ENCODE measurements at regions not wholly inside any gene's neighbourhood (a gene's known extent, or its start where the extent isn't known, plus 50 kb on each side); places are given as distances from the start of the nearest gene placed in this dataset.
A peak's percentile ranks its signal among the peaks of the same experiment; 100 is the strongest.

DNA sequence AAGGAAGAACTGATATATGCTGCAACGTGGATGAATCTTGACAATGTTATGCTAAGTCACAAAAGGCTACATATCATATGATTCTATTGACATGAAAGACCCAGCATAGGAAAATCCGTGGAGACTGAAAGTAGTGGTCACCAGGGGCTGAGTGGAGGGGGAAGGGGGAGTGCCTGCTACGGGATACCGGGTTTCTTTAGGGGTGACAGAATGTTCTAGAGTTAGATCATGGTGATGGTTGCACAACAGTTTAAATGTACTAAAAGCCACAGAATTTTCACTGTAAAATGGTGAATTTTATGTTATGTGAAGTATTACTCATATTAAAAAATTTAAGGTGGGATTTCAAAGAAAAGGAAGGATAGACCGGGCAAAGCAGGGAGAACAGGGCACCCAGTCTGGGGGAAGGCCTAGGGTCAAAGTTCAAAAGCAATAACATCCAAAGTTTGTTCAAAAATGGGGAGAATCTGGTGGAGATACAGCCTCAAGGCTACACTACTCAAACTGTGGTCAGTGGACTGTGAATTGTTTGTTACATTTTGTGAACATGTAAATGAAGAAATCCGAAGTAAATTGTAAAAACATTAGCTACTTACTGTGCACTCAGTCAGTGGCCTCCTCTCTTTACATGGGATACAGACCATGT is 74.2 kb upstream of the FNDC3B start:
- H3K4me3 ChIP-seq (ENCODE audit: low read depth, low read length): no peak overlapping the region
- no peak for TF ChIP-seq CTCF (IDR thresholded peaks at IDR 0.05; ENCODE audit: low read depth, low read length)
- in situ Hi-C loops (cut with HindIII; ENCODE audit: low sequenced_read_pairs): no loop called here
- no peak for DNase-seq (ENCODE audit: low read depth, low spot score)

GRCh38 chr3:171966533-171967136 is 72.7 kb upstream of the FNDC3B start:
- no peak overlapping the region for H3K4me3 ChIP-seq (ENCODE audit: low read depth, low read length)
- no peak for DNase-seq (ENCODE audit: low read depth, low spot score)
- in situ Hi-C loops (cut with HindIII; ENCODE audit: low sequenced_read_pairs): no loop called here
- TF ChIP-seq CTCF (IDR thresholded peaks at IDR 0.05; ENCODE audit: low read depth, low read length): no peak

- no peak for TF ChIP-seq CTCF (IDR thresholded peaks at IDR 0.05; ENCODE audit: low read depth, low read length)
- DNase-seq (ENCODE audit: low read depth, low spot score): peak; percentile 80
- H3K4me3 ChIP-seq (ENCODE audit: low read depth, low read length): no peak overlapping the region
- in situ Hi-C loops (cut with HindIII; ENCODE audit: low sequenced_read_pairs): no loop called here
Observed at GRCh38 chr3:171967137-171967783, 72.1 kb upstream of the FNDC3B start.

GRCh38 chr3:171967932-171968678 is 71.3 kb upstream of the FNDC3B start:
- no peak overlapping the region for H3K4me3 ChIP-seq (ENCODE audit: low read depth, low read length)
- peak; percentile 84 for DNase-seq (ENCODE audit: low read depth, low spot score)
- in situ Hi-C loops (cut with HindIII; ENCODE audit: low sequenced_read_pairs): no loop called here
- no peak for TF ChIP-seq CTCF (IDR thresholded peaks at IDR 0.05; ENCODE audit: low read depth, low read length)

DNA sequence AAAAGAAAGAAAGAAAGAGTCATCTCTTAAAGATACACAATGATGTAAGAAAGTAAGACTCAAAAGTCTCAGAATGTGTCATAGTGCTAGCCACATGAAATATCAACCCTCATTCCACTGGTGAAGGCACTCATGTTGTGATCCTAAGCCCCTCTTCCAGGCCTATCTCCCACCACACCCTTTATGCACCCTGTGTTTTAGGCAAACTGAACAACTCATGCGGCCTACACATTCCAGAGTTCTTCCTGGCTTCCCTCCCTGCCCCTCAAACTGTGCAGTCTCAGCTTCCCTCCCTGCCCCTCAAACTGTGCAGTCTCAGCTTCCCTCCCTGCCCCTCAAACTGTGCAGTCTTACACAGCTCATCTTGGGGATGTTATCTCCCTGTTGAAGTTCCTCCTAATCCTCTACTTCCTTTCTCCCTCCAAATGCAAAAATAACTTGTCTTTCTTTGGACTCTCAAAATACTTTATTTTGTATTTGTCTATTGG is 69.0 kb upstream of the FNDC3B start:
- TF ChIP-seq CTCF (IDR thresholded peaks at IDR 0.05; ENCODE audit: low read depth, low read length): no peak
- DNase-seq (ENCODE audit: low read depth, low spot score): no peak

GRCh38 chr3:171971919-171972514 is 67.4 kb upstream of the FNDC3B start:
- no peak for TF ChIP-seq CTCF (IDR thresholded peaks at IDR 0.05; ENCODE audit: low read depth, low read length)
- DNase-seq (ENCODE audit: low read depth, low spot score): no peak
- no peak overlapping the region for H3K4me3 ChIP-seq (ENCODE audit: low read depth, low read length)
- in situ Hi-C loops (cut with HindIII; ENCODE audit: low sequenced_read_pairs): no loop called here

More for the DNA sequence above, 69.0 kb upstream of the FNDC3B start:
- H3K4me3 ChIP-seq (ENCODE audit: low read depth, low read length): no peak overlapping the region
- in situ Hi-C loops (cut with HindIII; ENCODE audit: low sequenced_read_pairs): no loop called here

Data from astrocyte of the spinal cord (primary cell).